DOHH2 (cell line): ENCODE measurements at regions not wholly inside any gene's neighbourhood (a gene's known extent, or its start where the extent isn't known, plus 50 kb on each side); places are given as distances from the start of the nearest gene placed in this dataset.
"Not testable (repeated sequence)": the region's sequence is repeated elsewhere in the genome, so short reads cannot be mapped to it uniquely, and the experiment has no call there.

Source experiments
- H3F3A ChIP-seq: fragments of 200-600 bp; sonication (generic), shearing (Covaris generic); 2 replicates; pipeline ENCODE4 v1.6.0; 2016; ENCODE audit warnings: antibody characterized with exemption, mild to moderate bottlenecking; ENCODE audit not compliant: control insufficient read depth, insufficient read depth
- H3K27ac ChIP-seq: fragments of 200-600 bp; sonication (generic); 2 replicates; pipeline ENCODE4 v1.5.1; 2014; ENCODE audit warnings: low read depth, mild to moderate bottlenecking, low read length, moderate library complexity
- H3K27me3 ChIP-seq: fragments of 200-600 bp; sonication (generic); 2 replicates; pipeline ENCODE4 v1.6.1; 2014; ENCODE audit warnings: mild to moderate bottlenecking, low read length, mixed read lengths; ENCODE audit not compliant: control insufficient read depth
- H3K36me3 ChIP-seq: fragments of 200-600 bp; sonication (generic); 2 replicates; pipeline ENCODE4 v1.6.1; 2014; ENCODE audit warnings: mild to moderate bottlenecking, low read length, moderate library complexity, mixed read lengths; ENCODE audit not compliant: control insufficient read depth
- H3K4me1 ChIP-seq: fragments of 200-600 bp; sonication (generic); 2 replicates; pipeline ENCODE4 v1.6.1; 2014; ENCODE audit warnings: mild to moderate bottlenecking, low read length, mixed read lengths; ENCODE audit not compliant: control insufficient read depth
- H3K4me2 ChIP-seq: fragments of 200-600 bp; sonication (generic); 2 replicates; pipeline ENCODE4 v1.6.0; 2014; ENCODE audit warnings: mild to moderate bottlenecking, low read length, moderate library complexity
- H3K4me3 ChIP-seq: fragments of 200-600 bp; sonication (generic); 2 replicates; pipeline ENCODE4 v1.5.1; 2014; ENCODE audit warnings: mild to moderate bottlenecking, low read length, mixed read lengths
- H3K79me2 ChIP-seq: fragments of 200-600 bp; sonication (generic); 2 replicates; pipeline ENCODE4 v1.6.1; 2014; ENCODE audit warnings: mild to moderate bottlenecking, low read length, mixed read lengths; ENCODE audit not compliant: control insufficient read depth
- H3K9me2 ChIP-seq: fragments of 200-600 bp; sonication (generic); replicated peaks from 2 replicates; pipeline ENCODE4 v1.6.1; 2014; ENCODE audit warnings: mild to moderate bottlenecking, low read length, mixed read lengths; ENCODE audit not compliant: control insufficient read depth
- H3K9me3 ChIP-seq: fragments of 200-600 bp; sonication (generic); 2 replicates; pipeline ENCODE4 v1.6.1; 2014; ENCODE audit warnings: antibody characterized with exemption, low read length, mixed read lengths; ENCODE audit not compliant: control insufficient read depth, insufficient read depth
- H4K20me1 ChIP-seq: fragments of 200-600 bp; sonication (generic); 2 replicates; pipeline ENCODE4 v1.6.0; 2014; ENCODE audit warnings: low read depth, mild to moderate bottlenecking, antibody characterized with exemption, low read length, moderate library complexity; ENCODE audit not compliant: control insufficient read depth, insufficient read depth
- EZH2phosphoT487 ChIP-seq: fragments of 200-600 bp; sonication (generic); IDR thresholded peaks from 2 replicates; pipeline ENCODE4 v1.6.1; 2017; ENCODE audit warnings: borderline replicate concordance, mild to moderate bottlenecking, antibody characterized with exemption, low read length, moderate library complexity, mixed read lengths
- TF ChIP-seq, protein P1 (sequence below): fragments of 200-600 bp; sonication (generic); IDR thresholded peaks from one replicate; pipeline ENCODE4 v1.5.1; 2014; ENCODE audit warnings: antibody characterized with exemption, mild to moderate bottlenecking, low read depth, low read length; ENCODE audit not compliant: poor library complexity, severe bottlenecking

DNA sequence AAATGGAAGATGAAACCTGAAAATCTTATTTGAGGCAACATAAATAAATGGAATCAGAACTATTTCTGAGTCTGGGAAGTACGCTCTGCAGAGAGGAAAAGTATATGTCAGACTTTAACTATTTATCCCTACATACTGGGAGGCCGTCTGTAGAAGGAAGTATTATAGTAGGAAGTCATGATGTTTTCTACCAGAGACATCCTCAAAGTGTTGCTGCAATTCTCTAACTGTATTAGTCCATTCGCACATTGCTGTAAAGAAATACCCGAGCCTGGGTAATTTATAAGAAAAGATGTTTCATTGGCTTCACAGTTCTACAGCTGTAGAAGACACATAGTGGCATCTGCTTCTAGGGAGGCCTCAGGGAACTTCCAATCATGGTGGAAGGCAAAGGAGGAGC is 88.7 kb upstream of the TBL1X start:
- Histone ChIP-seq H3K4me3 (no peak overlapping the region), H3K9me2 (no peaks in the 10 kb centered on the region), H3K27me3 (no peaks in the 10 kb centered on the region), H3K27ac (no peak overlapping the region), H4K20me1 (no peaks in the 10 kb centered on the region), H3K4me2 (no peak overlapping the region), H3K79me2 (no peaks in the 10 kb centered on the region), H3K9me3 (no peaks in the 10 kb centered on the region), H3K4me1 (no peaks in the 10 kb centered on the region), H3F3A (no peaks in the 10 kb centered on the region), H3K36me3 (no peaks in the 10 kb centered on the region)
- no peak for TF ChIP-seq EZH2phosphoT487
- TF ChIP-seq, protein P1, sequence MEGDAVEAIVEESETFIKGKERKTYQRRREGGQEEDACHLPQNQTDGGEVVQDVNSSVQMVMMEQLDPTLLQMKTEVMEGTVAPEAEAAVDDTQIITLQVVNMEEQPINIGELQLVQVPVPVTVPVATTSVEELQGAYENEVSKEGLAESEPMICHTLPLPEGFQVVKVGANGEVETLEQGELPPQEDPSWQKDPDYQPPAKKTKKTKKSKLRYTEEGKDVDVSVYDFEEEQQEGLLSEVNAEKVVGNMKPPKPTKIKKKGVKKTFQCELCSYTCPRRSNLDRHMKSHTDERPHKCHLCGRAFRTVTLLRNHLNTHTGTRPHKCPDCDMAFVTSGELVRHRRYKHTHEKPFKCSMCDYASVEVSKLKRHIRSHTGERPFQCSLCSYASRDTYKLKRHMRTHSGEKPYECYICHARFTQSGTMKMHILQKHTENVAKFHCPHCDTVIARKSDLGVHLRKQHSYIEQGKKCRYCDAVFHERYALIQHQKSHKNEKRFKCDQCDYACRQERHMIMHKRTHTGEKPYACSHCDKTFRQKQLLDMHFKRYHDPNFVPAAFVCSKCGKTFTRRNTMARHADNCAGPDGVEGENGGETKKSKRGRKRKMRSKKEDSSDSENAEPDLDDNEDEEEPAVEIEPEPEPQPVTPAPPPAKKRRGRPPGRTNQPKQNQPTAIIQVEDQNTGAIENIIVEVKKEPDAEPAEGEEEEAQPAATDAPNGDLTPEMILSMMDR: no peak

DNA sequence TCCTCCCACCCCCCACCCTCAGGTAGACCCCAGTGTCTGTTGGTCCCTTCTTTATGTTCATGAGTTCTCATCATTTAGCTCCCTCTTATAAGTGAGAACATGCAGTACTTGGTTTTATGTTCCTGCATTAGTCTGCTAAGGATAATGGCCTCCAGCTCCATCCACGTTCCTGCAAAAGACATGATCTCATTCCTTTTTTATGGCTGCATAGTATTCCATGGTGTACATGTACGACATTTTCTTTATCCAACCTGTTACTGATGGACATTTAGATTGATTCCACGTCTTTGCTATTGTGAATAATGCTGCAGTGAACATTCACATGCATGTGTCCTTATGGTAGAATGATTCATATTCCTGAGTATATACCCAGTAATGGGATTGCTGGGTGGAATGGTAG is 87.6 kb upstream of the TBL1X start:
- not testable (repeated sequence) for H3K9me3 ChIP-seq, H3K79me2 ChIP-seq, H3K4me3 ChIP-seq, H3K27me3 ChIP-seq, H3K9me2 ChIP-seq, H3K27ac ChIP-seq, H3F3A ChIP-seq, H3K4me1 ChIP-seq, H3K4me2 ChIP-seq, H4K20me1 ChIP-seq, H3K36me3 ChIP-seq

DNA sequence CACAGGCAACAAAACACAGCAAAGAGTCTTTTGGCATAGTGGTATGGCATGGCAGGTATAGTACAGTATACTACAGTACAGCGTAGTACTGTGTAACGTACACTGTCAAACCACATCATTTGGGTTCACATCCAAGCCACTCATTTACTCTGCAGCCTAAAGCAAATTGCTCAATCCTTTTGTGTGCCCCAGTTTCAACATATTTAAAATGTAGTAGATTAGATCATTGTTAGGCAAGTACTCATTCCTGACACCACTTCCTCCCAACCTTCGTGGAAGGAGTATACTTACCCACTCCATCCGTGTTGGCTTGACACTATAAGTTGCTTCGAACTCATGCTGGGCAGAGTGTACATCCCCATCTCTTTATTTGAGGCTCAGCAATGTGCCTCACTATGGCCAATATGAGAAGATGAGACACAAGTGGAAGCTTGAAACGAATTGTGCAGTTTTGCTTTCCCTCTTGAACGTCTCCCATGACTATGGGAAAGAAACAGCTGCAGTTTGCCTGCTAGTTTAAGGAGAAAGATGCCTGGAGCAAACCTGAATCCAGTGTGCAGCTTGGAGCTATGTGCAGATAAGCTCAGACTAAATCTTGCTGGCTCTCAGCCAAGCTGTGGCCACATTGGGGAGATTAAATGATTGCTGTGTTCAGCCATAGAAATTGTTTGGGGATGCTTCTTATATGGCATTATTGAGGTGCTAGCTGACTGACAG is 85.7 kb upstream of the TBL1X start:
- Histone ChIP-seq H3K4me3 (no peak overlapping the region), H3K27ac (no peak overlapping the region), H3K4me2 (no peak overlapping the region), H3K4me1 (no peaks in the 10 kb centered on the region), H3K27me3 (no peaks in the 10 kb centered on the region), H3F3A (no peaks in the 10 kb centered on the region), H3K79me2 (no peaks in the 10 kb centered on the region), H3K9me2 (no peaks in the 10 kb centered on the region), H3K9me3 (no peaks in the 10 kb centered on the region), H4K20me1 (no peaks in the 10 kb centered on the region), H3K36me3 (no peaks in the 10 kb centered on the region)
- TF ChIP-seq EZH2phosphoT487: no peak
- TF ChIP-seq, protein P1: no peak

DNA sequence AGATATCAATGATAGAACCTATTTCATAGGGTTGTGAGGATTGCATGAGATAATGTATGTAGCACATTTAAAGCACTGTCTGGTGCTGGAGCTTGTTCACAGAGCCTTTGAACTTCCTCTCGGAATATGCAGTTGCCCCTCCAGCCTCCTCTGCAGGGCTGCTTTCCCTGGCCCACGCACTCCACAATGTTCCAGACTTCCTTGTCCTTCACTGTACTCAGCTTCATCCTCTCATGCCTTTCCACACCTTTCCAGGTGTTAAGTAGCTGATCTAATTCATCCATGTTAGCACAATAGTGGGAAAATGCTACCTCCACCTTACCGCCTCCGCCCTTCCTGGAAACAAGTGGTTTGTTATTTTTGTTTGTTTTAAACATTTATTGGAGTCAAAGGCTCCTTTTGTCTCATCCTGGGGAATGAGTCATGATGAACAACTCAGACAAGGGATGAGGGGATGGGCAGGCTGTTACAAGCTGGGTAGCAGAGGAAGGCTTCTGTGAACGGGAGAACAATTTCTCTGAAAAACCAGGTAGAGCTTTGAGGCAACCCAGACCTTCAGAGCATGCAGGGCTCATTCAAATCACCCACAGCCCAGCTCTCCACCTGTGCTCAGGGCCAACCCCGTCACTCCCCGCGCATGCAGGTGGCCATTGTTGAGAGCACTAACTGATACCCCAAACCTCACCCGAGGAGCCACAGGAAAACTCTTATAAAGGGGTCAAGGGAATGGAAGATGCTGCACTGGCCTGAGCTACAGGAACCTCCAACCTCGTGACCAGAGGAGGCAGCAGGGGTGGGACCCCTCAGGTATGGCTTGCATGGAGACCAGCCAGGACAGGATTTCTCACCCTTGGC is 84.9 kb upstream of the TBL1X start:
- H3K27me3 ChIP-seq: no peaks in the 10 kb centered on the region
- H3K4me2 ChIP-seq: no peak overlapping the region
- H3K27ac ChIP-seq: no peak overlapping the region
- no peaks in the 10 kb centered on the region for H3K36me3 ChIP-seq
- TF ChIP-seq, protein P1: no peak
- no peak for TF ChIP-seq EZH2phosphoT487
- no peaks in the 10 kb centered on the region for H4K20me1 ChIP-seq
- H3K9me3 ChIP-seq: no peaks in the 10 kb centered on the region
- H3K79me2 ChIP-seq: no peaks in the 10 kb centered on the region
- H3K9me2 ChIP-seq: no peaks in the 10 kb centered on the region
- H3K4me1 ChIP-seq: no peaks in the 10 kb centered on the region
- no peak overlapping the region for H3K4me3 ChIP-seq
- H3F3A ChIP-seq: no peaks in the 10 kb centered on the region
